ENCODE measurements at regions not wholly inside any gene's neighbourhood (a gene's known extent, or its start where the extent isn't known, plus 50 kb on each side); places are given as distances from the start of the nearest gene placed in this dataset.

GRCh38 chr10:78813998-78814399, 254.8 kb upstream of the ZMIZ1 start:
- TF ChIP-seq POLR2A (IDR thresholded peaks at IDR 0.05) (no peak), CTCF (IDR thresholded peaks at IDR 0.05) (no peak), POLR2AphosphoS5 (IDR thresholded peaks at IDR 0.05) (no peak)
